ENCODE measurements at regions not wholly inside any gene's neighbourhood (a gene's known extent, or its start where the extent isn't known, plus 50 kb on each side); places are given as distances from the start of the nearest gene placed in this dataset.

DNA sequence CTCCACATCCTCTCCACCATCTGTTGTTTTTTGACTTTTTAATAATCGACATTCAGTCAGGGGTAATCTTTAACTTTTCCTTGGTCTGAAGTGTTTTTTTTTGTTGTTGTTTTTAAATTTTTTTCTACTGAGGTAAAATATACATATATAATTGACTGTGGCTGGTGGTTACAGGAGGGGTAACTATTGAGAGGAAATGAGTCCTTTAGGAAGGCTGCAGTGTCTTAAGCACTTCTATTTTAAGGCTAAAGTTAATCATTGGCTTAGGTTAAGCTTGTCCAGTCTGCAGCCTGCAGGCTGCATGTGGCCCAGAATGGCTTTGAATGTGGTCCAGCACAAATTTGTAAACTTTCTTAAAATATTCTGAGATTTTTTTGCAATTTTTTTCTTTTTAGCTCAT, 172.5 kb downstream of the CTH start:
- TF ChIP-seq, protein P1, sequence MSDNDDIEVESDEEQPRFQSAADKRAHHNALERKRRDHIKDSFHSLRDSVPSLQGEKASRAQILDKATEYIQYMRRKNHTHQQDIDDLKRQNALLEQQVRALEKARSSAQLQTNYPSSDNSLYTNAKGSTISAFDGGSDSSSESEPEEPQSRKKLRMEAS (IDR thresholded peaks at IDR 0.05): no peak
- no peak for TF ChIP-seq POLR2A (IDR thresholded peaks at IDR 0.05; ENCODE audit: control extremely low read depth in 1 of 2, low read depth in 2 of 2, low read length in 2 of 2)
- TF ChIP-seq NANOG (IDR thresholded peaks at IDR 0.05; ENCODE audit: insufficient read depth, low read depth, low read length, poor library complexity, severe bottlenecking): no peak
- no peak for TF ChIP-seq RAD21 (IDR thresholded peaks at IDR 0.05 in 1 of 2, conservative IDR thresholded peaks at IDR 0.05 in 1 of 2; ENCODE audit: low read depth in 2 of 2, low read length in 2 of 2)
- TF ChIP-seq GABPA (IDR thresholded peaks at IDR 0.05; ENCODE audit: borderline replicate concordance, insufficient read depth, low read length): no peak
- TF ChIP-seq TAF1 (IDR thresholded peaks at IDR 0.05; ENCODE audit: low read depth, low read length): no peak
- TF ChIP-seq, protein P2, sequence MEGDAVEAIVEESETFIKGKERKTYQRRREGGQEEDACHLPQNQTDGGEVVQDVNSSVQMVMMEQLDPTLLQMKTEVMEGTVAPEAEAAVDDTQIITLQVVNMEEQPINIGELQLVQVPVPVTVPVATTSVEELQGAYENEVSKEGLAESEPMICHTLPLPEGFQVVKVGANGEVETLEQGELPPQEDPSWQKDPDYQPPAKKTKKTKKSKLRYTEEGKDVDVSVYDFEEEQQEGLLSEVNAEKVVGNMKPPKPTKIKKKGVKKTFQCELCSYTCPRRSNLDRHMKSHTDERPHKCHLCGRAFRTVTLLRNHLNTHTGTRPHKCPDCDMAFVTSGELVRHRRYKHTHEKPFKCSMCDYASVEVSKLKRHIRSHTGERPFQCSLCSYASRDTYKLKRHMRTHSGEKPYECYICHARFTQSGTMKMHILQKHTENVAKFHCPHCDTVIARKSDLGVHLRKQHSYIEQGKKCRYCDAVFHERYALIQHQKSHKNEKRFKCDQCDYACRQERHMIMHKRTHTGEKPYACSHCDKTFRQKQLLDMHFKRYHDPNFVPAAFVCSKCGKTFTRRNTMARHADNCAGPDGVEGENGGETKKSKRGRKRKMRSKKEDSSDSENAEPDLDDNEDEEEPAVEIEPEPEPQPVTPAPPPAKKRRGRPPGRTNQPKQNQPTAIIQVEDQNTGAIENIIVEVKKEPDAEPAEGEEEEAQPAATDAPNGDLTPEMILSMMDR (IDR thresholded peaks at IDR 0.05; ENCODE audit: control extremely low read depth in 1 of 3, insufficient read depth in 1 of 3, low read depth in 1 of 3, low read length in 3 of 3): no peak
- TF ChIP-seq MAFK (IDR thresholded peaks at IDR 0.05; ENCODE audit: low read depth, low read length): no peak
- TF ChIP-seq EP300 (IDR thresholded peaks at IDR 0.05; ENCODE audit: borderline replicate concordance in 1 of 2, low read depth in 2 of 2, low read length in 2 of 2): no peak
- TF ChIP-seq CHD1 (IDR thresholded peaks at IDR 0.05; ENCODE audit: low read depth, low read length): no peak
- no peak for TF ChIP-seq RNF2 (IDR thresholded peaks at IDR 0.05; ENCODE audit: borderline replicate concordance, low read depth, low read length, missing control alignments, poor library complexity, severe bottlenecking)
